Neural progenitor cell (in vitro differentiated cells): ENCODE measurements at regions not wholly inside any gene's neighbourhood (a gene's known extent, or its start where the extent isn't known, plus 50 kb on each side); places are given as distances from the start of the nearest gene placed in this dataset.
"Not testable (repeated sequence)": the region's sequence is repeated elsewhere in the genome, so short reads cannot be mapped to it uniquely, and the experiment has no call there.

Experiments
- EZH2 ChIP-seq: fragments of 200-600 bp; sonication (generic); IDR thresholded peaks from 2 replicates; pipeline ENCODE4 v1.6.1; 2017; ENCODE audit warnings: antibody characterized with exemption, mild to moderate bottlenecking, moderate library complexity
- TF ChIP-seq, protein P1 (sequence below): fragments of 200-600 bp; sonication (generic); IDR thresholded peaks from 2 replicates; pipeline ENCODE4 v1.5.1; 2017; ENCODE audit warnings: antibody characterized with exemption, mild to moderate bottlenecking

DNA sequence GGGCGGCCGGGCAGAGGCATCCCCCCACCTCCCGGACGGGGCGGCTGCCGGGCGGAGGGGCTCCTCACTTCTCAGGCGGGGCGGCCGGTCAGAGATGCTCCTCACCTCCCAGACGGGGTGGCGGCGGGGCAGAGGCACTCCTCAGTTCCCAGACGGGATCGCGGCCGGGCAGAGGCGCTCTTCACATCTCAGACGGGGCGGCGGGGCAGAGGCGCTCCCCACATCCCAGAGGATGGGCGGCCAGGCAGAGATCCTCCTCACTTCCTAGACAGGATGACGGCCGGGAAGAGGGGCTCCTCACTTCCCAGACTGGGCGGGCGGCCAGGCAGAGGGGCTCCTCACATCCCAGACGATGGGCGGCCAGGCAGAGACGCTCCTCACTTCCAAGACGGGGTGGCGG is 463.2 kb downstream of the SQOR start:
- TF ChIP-seq, protein P1, sequence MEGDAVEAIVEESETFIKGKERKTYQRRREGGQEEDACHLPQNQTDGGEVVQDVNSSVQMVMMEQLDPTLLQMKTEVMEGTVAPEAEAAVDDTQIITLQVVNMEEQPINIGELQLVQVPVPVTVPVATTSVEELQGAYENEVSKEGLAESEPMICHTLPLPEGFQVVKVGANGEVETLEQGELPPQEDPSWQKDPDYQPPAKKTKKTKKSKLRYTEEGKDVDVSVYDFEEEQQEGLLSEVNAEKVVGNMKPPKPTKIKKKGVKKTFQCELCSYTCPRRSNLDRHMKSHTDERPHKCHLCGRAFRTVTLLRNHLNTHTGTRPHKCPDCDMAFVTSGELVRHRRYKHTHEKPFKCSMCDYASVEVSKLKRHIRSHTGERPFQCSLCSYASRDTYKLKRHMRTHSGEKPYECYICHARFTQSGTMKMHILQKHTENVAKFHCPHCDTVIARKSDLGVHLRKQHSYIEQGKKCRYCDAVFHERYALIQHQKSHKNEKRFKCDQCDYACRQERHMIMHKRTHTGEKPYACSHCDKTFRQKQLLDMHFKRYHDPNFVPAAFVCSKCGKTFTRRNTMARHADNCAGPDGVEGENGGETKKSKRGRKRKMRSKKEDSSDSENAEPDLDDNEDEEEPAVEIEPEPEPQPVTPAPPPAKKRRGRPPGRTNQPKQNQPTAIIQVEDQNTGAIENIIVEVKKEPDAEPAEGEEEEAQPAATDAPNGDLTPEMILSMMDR: not testable (repeated sequence)
- not testable (repeated sequence) for TF ChIP-seq EZH2
